RCC 7860 (cell line): ENCODE measurements at regions not wholly inside any gene's neighbourhood (a gene's known extent, or its start where the extent isn't known, plus 50 kb on each side); places are given as distances from the start of the nearest gene placed in this dataset.
"Not testable (repeated sequence)": the region's sequence is repeated elsewhere in the genome, so short reads cannot be mapped to it uniquely, and the experiment has no call there.

Experiments
- DNase-seq: peaks from one replicate; pipeline ENCODE4 v3.0.0-alpha.2; 2015; ENCODE audit warnings: low spot score
- FAIRE-seq: peaks from 2 replicates; lab custom pipeline; 2012; peaks lifted over from hg19 to GRCh38; lab: Jason Lieb, UNC

- FAIRE-seq, DNase-seq: not testable (repeated sequence)
Measured at GRCh38 chr17:13659051-13659450, 57.3 kb upstream of the HS3ST3A1 start.

- FAIRE-seq, result no peak
- no peak for DNase-seq
Measured at GRCh38 chr17:13665872-13666635, 64.3 kb upstream of the HS3ST3A1 start.

GRCh38 chr17:13671341-13671740, 69.6 kb upstream of the HS3ST3A1 start:
- peak; percentile 56 for DNase-seq
- peak; percentile 48 for FAIRE-seq

GRCh38 chr17:13671771-13672170, 70.0 kb upstream of the HS3ST3A1 start:
- peak; percentile 83 for FAIRE-seq
- DNase-seq, result peak; percentile 82

GRCh38 chr17:13678361-13678760, 76.6 kb upstream of the HS3ST3A1 start:
- FAIRE-seq, result no peak
- DNase-seq, result no peak

- no peak for FAIRE-seq
Measured at GRCh38 chr17:13678841-13679240, 77.1 kb upstream of the HS3ST3A1 start.

GRCh38 chr17:13688716-13689115, 87.0 kb upstream of the HS3ST3A1 start:
- DNase-seq (no peak), FAIRE-seq (no peak)

More at GRCh38 chr17:13678841-13679240, 77.1 kb upstream of the HS3ST3A1 start:
- no peak for DNase-seq

- no peak for FAIRE-seq
Measured at GRCh38 chr17:13690806-13691205, 89.1 kb upstream of the HS3ST3A1 start.

GRCh38 chr17:13694934-13695333, 93.2 kb upstream of the HS3ST3A1 start:
- FAIRE-seq, result no peak
- no peak for DNase-seq

More at GRCh38 chr17:13690806-13691205, 89.1 kb upstream of the HS3ST3A1 start:
- no peak for DNase-seq

GRCh38 chr17:13698832-13699231, 97.1 kb upstream of the HS3ST3A1 start:
- DNase-seq, result no peak
- FAIRE-seq, result no peak

- DNase-seq (no peak), FAIRE-seq (no peak)
Measured at GRCh38 chr17:13699261-13699660, 97.5 kb upstream of the HS3ST3A1 start.

- no peak for DNase-seq
- FAIRE-seq, result no peak
Measured at GRCh38 chr17:13702266-13702665, 100.5 kb upstream of the HS3ST3A1 start.

- FAIRE-seq, result peak; percentile 84
- peak; percentile 64 for DNase-seq
Measured at GRCh38 chr17:13704333-13704732, 102.6 kb upstream of the HS3ST3A1 start.

- DNase-seq (no peak), FAIRE-seq (no peak)
Measured at GRCh38 chr17:13705221-13705620, 103.5 kb upstream of the HS3ST3A1 start.

GRCh38 chr17:13721705-13722104, 120.0 kb upstream of the HS3ST3A1 start:
- no peak for DNase-seq
- no peak for FAIRE-seq

GRCh38 chr17:13725288-13725990, 123.7 kb upstream of the HS3ST3A1 start:
- FAIRE-seq (peak; percentile 69), DNase-seq (peak; percentile 68)

- DNase-seq (peak; percentile 79), FAIRE-seq (peak; percentile 86)
Measured at GRCh38 chr17:13727441-13728171, 125.9 kb upstream of the HS3ST3A1 start.

GRCh38 chr17:13728781-13729180, 127.1 kb upstream of the HS3ST3A1 start:
- FAIRE-seq, result peak; percentile 88
- peak; percentile 80 for DNase-seq

- DNase-seq (no peak), FAIRE-seq (no peak)
Measured at GRCh38 chr17:13729466-13730134, 127.9 kb upstream of the HS3ST3A1 start.

- no peak for FAIRE-seq
- DNase-seq, result no peak
Measured at GRCh38 chr17:13734880-13735279, 133.2 kb upstream of the HS3ST3A1 start.

- FAIRE-seq (no peak), DNase-seq (no peak)
Measured at GRCh38 chr17:13735444-13735843, 133.7 kb upstream of the HS3ST3A1 start.
